SK-N-SH treated with all-trans-retinoic acid at 6 μM for 48 hours (cell line): ENCODE measurements at regions not wholly inside any gene's neighbourhood (a gene's known extent, or its start where the extent isn't known, plus 50 kb on each side); places are given as distances from the start of the nearest gene placed in this dataset.

Source experiments
- ARNTL ChIP-seq: fragments of 450-650 bp; formaldehyde crosslinking; IDR thresholded peaks from 2 replicates; pipeline ENCODE4 v1.5.0; 2020; ENCODE audit warnings: low read depth, mild to moderate bottlenecking, moderate library complexity, borderline replicate concordance
- POU6F1 ChIP-seq: fragments of 250-450 bp; sonication (Bioruptor Pico); IDR thresholded peaks from 2 replicates; pipeline ENCODE4 v1.8.0; 2021; ENCODE audit warnings: low read depth, mild to moderate bottlenecking, moderate library complexity, borderline replicate concordance
- PPARA ChIP-seq: fragments of 250-450 bp; sonication (Bioruptor Pico); IDR thresholded peaks from 2 replicates; pipeline ENCODE4 v1.5.0; 2020; ENCODE audit warnings: mild to moderate bottlenecking, borderline replicate concordance
- SNAI2 ChIP-seq: fragments of 250-450 bp; sonication (Bioruptor Pico); IDR thresholded peaks from 2 replicates; pipeline ENCODE4 v1.5.0; 2020; ENCODE audit warnings: mild to moderate bottlenecking, moderate library complexity
- ZFP3 ChIP-seq: fragments of 250-450 bp; sonication (Bioruptor Pico); IDR thresholded peaks from 2 replicates; pipeline ENCODE4 v1.5.0; 2020; ENCODE audit warnings: mild to moderate bottlenecking, moderate library complexity
- ZFP30 ChIP-seq: fragments of 450-650 bp; formaldehyde crosslinking; IDR thresholded peaks from 2 replicates; pipeline ENCODE4 v1.5.0; 2022; ENCODE audit warnings: mild to moderate bottlenecking, moderate library complexity
- ZNF70 ChIP-seq: fragments of 450-650 bp; formaldehyde crosslinking; IDR thresholded peaks from 2 replicates; pipeline ENCODE4 v1.5.0; 2020; ENCODE audit warnings: mild to moderate bottlenecking, moderate library complexity
- TF ChIP-seq, protein P1 (sequence below): fragments of 250-450 bp; sonication (Bioruptor Pico); IDR thresholded peaks from 2 replicates; pipeline ENCODE4 v1.8.0; 2020; ENCODE audit warnings: mild to moderate bottlenecking, moderate library complexity, borderline replicate concordance

- TF ChIP-seq, protein P1, sequence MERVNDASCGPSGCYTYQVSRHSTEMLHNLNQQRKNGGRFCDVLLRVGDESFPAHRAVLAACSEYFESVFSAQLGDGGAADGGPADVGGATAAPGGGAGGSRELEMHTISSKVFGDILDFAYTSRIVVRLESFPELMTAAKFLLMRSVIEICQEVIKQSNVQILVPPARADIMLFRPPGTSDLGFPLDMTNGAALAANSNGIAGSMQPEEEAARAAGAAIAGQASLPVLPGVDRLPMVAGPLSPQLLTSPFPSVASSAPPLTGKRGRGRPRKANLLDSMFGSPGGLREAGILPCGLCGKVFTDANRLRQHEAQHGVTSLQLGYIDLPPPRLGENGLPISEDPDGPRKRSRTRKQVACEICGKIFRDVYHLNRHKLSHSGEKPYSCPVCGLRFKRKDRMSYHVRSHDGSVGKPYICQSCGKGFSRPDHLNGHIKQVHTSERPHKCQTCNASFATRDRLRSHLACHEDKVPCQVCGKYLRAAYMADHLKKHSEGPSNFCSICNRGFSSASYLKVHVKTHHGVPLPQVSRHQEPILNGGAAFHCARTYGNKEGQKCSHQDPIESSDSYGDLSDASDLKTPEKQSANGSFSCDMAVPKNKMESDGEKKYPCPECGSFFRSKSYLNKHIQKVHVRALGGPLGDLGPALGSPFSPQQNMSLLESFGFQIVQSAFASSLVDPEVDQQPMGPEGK (CRISPR knock-in tag) = no peak
- TF ChIP-seq PPARA (CRISPR knock-in tag) (no peak), ZNF70 (no peak), ZFP30 (no peak), POU6F1 (no peak), SNAI2 (CRISPR knock-in tag) (no peak), ZFP3 (CRISPR knock-in tag) (no peak), ARNTL (CRISPR knock-in tag) (no peak)
Observed at GRCh38 chr10:131806146-131806545, 94.7 kb upstream of the PPP2R2D start.
